WTC11 (cell line): ENCODE measurements at regions not wholly inside any gene's neighbourhood (a gene's known extent, or its start where the extent isn't known, plus 50 kb on each side); places are given as distances from the start of the nearest gene placed in this dataset.

Source experiments
- ATAC-seq: fragments of 200-7000 bp; cut with Tn5 transposase; 2 replicates; pipeline ENCODE4 v1.10.0; 2021; ENCODE audit warnings: mild to moderate bottlenecking, moderate library complexity
- CTCF ChIA-PET: fragments of 300-600 bp; sonication (Branson Sonifier 250); formaldehyde crosslinking; loops from one replicate; lab custom pipeline; 2021; ENCODE audit warnings: antibody characterized with exemption; lab: Charles Lee
- POLR2A ChIA-PET: fragments of 350-600 bp; sonication (Branson Sonifier 250); formaldehyde crosslinking; loops from one replicate; lab custom pipeline; 2021; ENCODE audit warnings: antibody characterized with exemption; lab: Charles Lee
- DNase-seq: peaks from one replicate; pipeline ENCODE4 v3.0.0; 2021; ENCODE audit warnings: low spot score
- H3K27ac Mint-ChIP-seq: 2 replicates; pipeline ENCODE4 v1.8.0; 2021; ENCODE audit warnings: mixed read lengths
- H3K27me3 Mint-ChIP-seq: 2 replicates; pipeline ENCODE4 v1.8.0; 2021; ENCODE audit warnings: low read depth, mild to moderate bottlenecking, moderate library complexity, mixed read lengths
- H3K36me3 Mint-ChIP-seq: 2 replicates; pipeline ENCODE4 v1.8.0; 2021; ENCODE audit warnings: mixed read lengths
- H3K4me1 Mint-ChIP-seq: 2 replicates; pipeline ENCODE4 v1.8.0; 2022; ENCODE audit warnings: mixed read lengths
- H3K4me3 Mint-ChIP-seq: 2 replicates; pipeline ENCODE4 v1.8.0; 2021; ENCODE audit warnings: mild to moderate bottlenecking, moderate library complexity, mixed read lengths
- H3K9me3 Mint-ChIP-seq: 2 replicates; pipeline ENCODE4 v1.8.0; 2021; ENCODE audit warnings: mixed read lengths
- ATF1 ChIP-seq: sonication (generic); formaldehyde crosslinking; IDR thresholded peaks from 2 replicates; pipeline ENCODE4 v1.8.1; 2023; ENCODE audit warnings: mild to moderate bottlenecking, moderate library complexity, missing genetic modification reagents
- GABPB1 ChIP-seq: sonication (generic); formaldehyde crosslinking; IDR thresholded peaks from 2 replicates; pipeline ENCODE4 v1.8.1; 2023; ENCODE audit warnings: mild to moderate bottlenecking, missing genetic modification reagents
- HMGA2 ChIP-seq: fragments of 250-450 bp; sonication (Bioruptor Pico); IDR thresholded peaks from 2 replicates; pipeline ENCODE4 v1.4.0; 2021; ENCODE audit warnings: mild to moderate bottlenecking, moderate library complexity
- KAT7 ChIP-seq: sonication (generic); formaldehyde crosslinking; IDR thresholded peaks from 2 replicates; pipeline ENCODE4 v1.8.1; 2023; ENCODE audit warnings: missing genetic modification reagents, mild to moderate bottlenecking, borderline replicate concordance
- NR2C2 ChIP-seq: sonication (generic); formaldehyde crosslinking; IDR thresholded peaks from 2 replicates; pipeline ENCODE4 v1.8.0; 2022; ENCODE audit warnings: mild to moderate bottlenecking, missing genetic modification reagents
- TCF7 ChIP-seq: sonication (generic); formaldehyde crosslinking; IDR thresholded peaks from 2 replicates; pipeline ENCODE4 v1.8.0; 2022; ENCODE audit warnings: mild to moderate bottlenecking, low read depth, missing genetic modification reagents, moderate library complexity
- TF ChIP-seq, protein P1 (sequence below): sonication (generic); formaldehyde crosslinking; IDR thresholded peaks from 2 replicates; pipeline ENCODE4 v1.8.1; 2022; ENCODE audit warnings: mild to moderate bottlenecking, missing genetic modification reagents, moderate library complexity, borderline replicate concordance
- TF ChIP-seq, protein P2 (sequence below): sonication (generic); formaldehyde crosslinking; IDR thresholded peaks from 2 replicates; pipeline ENCODE4 v1.8.0; 2022; ENCODE audit warnings: mild to moderate bottlenecking, missing genetic modification reagents
- TF ChIP-seq, protein P3 (sequence below): sonication (generic); formaldehyde crosslinking; IDR thresholded peaks from 2 replicates; pipeline ENCODE4 v1.8.0; 2022; ENCODE audit warnings: mild to moderate bottlenecking, missing genetic modification reagents
- TF ChIP-seq, protein P4 (sequence below): fragments of 250-450 bp; sonication (Bioruptor Pico); IDR thresholded peaks from 2 replicates; pipeline ENCODE4 v1.8.0; 2021; ENCODE audit warnings: mild to moderate bottlenecking
- TF ChIP-seq, protein P5 (sequence below): sonication (generic); formaldehyde crosslinking; IDR thresholded peaks from 2 replicates; pipeline ENCODE4 v1.8.1; 2023; ENCODE audit warnings: mild to moderate bottlenecking, missing genetic modification reagents, borderline replicate concordance
- TF ChIP-seq, protein P6 (sequence below): sonication (generic); formaldehyde crosslinking; IDR thresholded peaks from 2 replicates; pipeline ENCODE4 v1.8.1; 2023; ENCODE audit warnings: mild to moderate bottlenecking, missing genetic modification reagents, moderate library complexity

DNA sequence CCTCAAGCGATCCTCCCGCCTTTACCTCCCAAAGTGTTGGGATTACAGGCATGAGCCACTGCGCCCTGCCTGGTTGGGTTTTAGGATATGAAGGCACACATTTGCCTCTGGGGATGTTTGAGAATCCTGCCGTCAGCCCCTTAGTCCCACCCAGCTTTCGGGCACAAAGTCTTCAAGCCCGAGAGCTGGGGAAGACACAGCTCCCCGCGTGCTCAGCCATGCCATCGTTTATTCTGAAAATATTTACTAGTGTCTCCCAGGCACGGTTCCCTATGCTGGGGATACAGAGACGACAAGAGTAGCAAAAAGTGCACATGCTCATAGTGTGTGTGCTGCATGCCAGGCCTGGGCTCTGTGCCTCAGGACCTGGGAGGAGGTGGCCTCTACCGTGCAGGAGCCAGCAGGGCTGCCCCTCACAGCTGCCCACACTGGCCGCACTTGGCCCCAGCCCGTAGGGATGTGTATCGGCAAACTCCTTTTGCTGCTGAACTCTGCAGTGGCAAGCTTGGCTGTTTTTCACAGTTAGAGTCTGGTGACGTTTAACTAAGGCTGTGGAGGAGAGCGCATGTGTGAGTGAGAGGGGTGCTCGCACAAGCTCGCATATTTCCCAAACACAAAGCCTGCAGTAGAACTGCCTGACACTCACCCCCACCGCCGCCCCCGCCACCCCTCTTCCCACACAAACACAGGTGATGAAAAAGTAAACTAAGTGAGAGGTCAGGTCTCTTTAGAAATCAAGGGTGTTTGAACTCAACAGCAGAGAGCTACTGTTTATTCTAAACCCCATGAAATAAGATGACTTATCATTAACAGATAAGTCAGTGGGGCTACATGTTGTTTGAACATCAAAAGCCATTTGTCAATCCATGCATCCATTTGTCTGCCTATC, 266.4 kb downstream of the MRTFB start:
- Mint-ChIP-seq H3K9me3 (peaks cover 19% of the 10 kb centered on the region), H3K36me3 (0 out of 2 replicates have a peak, but pooled peaks cover 4% of the 10 kb centered on the region), H3K4me1 (no peaks in the 10 kb centered on the region), H3K4me3 (no peak overlapping the region)
- POLR2A ChIA-PET, result no interaction called here
- ATAC-seq, result peak; percentile 39; the same call in 1 of the 2 replicates
- CTCF ChIA-PET, result interaction anchor here (1.1 kb wide), 1 partner anchor 172 kb away, joined by 3 read pairs; no protein-coding TSS in a partner anchor
- TF ChIP-seq, protein P1, sequence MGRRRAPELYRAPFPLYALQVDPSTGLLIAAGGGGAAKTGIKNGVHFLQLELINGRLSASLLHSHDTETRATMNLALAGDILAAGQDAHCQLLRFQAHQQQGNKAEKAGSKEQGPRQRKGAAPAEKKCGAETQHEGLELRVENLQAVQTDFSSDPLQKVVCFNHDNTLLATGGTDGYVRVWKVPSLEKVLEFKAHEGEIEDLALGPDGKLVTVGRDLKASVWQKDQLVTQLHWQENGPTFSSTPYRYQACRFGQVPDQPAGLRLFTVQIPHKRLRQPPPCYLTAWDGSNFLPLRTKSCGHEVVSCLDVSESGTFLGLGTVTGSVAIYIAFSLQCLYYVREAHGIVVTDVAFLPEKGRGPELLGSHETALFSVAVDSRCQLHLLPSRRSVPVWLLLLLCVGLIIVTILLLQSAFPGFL, result no peak
- 0 out of 2 replicates have a peak, but pooled peaks have one; percentile 41 for TF ChIP-seq GABPB1 (CRISPR knock-in tag)
- TF ChIP-seq NR2C2 (CRISPR knock-in tag), result no peak
- no peak for TF ChIP-seq TCF7 (CRISPR knock-in tag)
- no peak for TF ChIP-seq HMGA2
- no peak for TF ChIP-seq KAT7
- TF ChIP-seq, protein P2, sequence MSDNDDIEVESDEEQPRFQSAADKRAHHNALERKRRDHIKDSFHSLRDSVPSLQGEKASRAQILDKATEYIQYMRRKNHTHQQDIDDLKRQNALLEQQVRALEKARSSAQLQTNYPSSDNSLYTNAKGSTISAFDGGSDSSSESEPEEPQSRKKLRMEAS (CRISPR knock-in tag), result no peak
- no peak for TF ChIP-seq ATF1
- TF ChIP-seq, all 79 proteins: peak for 1
- Mint-ChIP-seq H3K27ac (no peak overlapping the region), H3K27me3 (no peaks in the 10 kb centered on the region)
- DNase-seq, result no peak

DNA sequence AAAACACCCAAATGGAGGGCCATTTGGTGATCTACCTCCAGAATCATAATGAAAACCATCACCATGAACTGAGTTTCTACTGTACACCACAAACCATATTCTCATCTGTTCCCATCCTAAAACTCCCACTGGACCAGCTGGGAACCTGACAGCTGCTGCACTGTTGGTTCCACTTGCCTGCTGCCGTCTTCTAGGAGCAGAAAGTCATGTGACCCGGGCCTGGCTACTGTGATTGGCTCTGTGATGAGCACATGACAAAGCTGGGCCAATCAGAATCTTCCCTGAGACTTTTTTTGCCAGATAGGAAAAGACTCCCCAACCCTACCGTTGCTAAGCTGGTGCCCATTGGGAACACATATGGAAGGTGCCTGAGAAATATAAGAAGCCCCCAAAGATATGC, 264.2 kb downstream of the MRTFB start:
- H3K9me3 Mint-ChIP-seq, result peaks cover 7% of the 10 kb centered on the region
- ATAC-seq, result no peak

More for the DNA sequence above, 264.2 kb downstream of the MRTFB start:
- Mint-ChIP-seq H3K36me3 (no peaks in the 10 kb centered on the region), H3K27me3 (no peaks in the 10 kb centered on the region), H3K4me3 (no peak overlapping the region), H3K4me1 (no peaks in the 10 kb centered on the region), H3K27ac (no peak overlapping the region)
- POLR2A ChIA-PET, result no interaction called here
- DNase-seq, result no peak
- TF ChIP-seq, protein P3, sequence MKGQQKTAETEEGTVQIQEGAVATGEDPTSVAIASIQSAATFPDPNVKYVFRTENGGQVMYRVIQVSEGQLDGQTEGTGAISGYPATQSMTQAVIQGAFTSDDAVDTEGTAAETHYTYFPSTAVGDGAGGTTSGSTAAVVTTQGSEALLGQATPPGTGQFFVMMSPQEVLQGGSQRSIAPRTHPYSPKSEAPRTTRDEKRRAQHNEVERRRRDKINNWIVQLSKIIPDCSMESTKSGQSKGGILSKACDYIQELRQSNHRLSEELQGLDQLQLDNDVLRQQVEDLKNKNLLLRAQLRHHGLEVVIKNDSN (CRISPR knock-in tag), result peak; percentile 37; the same call in 1 of the 2 replicates
- TF ChIP-seq, protein P4, sequence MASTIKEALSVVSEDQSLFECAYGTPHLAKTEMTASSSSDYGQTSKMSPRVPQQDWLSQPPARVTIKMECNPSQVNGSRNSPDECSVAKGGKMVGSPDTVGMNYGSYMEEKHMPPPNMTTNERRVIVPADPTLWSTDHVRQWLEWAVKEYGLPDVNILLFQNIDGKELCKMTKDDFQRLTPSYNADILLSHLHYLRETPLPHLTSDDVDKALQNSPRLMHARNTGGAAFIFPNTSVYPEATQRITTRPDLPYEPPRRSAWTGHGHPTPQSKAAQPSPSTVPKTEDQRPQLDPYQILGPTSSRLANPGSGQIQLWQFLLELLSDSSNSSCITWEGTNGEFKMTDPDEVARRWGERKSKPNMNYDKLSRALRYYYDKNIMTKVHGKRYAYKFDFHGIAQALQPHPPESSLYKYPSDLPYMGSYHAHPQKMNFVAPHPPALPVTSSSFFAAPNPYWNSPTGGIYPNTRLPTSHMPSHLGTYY (CRISPR knock-in tag), result no peak
- TF ChIP-seq, protein P5, sequence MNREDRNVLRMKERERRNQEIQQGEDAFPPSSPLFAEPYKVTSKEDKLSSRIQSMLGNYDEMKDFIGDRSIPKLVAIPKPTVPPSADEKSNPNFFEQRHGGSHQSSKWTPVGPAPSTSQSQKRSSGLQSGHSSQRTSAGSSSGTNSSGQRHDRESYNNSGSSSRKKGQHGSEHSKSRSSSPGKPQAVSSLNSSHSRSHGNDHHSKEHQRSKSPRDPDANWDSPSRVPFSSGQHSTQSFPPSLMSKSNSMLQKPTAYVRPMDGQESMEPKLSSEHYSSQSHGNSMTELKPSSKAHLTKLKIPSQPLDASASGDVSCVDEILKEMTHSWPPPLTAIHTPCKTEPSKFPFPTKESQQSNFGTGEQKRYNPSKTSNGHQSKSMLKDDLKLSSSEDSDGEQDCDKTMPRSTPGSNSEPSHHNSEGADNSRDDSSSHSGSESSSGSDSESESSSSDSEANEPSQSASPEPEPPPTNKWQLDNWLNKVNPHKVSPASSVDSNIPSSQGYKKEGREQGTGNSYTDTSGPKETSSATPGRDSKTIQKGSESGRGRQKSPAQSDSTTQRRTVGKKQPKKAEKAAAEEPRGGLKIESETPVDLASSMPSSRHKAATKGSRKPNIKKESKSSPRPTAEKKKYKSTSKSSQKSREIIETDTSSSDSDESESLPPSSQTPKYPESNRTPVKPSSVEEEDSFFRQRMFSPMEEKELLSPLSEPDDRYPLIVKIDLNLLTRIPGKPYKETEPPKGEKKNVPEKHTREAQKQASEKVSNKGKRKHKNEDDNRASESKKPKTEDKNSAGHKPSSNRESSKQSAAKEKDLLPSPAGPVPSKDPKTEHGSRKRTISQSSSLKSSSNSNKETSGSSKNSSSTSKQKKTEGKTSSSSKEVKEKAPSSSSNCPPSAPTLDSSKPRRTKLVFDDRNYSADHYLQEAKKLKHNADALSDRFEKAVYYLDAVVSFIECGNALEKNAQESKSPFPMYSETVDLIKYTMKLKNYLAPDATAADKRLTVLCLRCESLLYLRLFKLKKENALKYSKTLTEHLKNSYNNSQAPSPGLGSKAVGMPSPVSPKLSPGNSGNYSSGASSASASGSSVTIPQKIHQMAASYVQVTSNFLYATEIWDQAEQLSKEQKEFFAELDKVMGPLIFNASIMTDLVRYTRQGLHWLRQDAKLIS, result no peak
- TF ChIP-seq, protein P6, sequence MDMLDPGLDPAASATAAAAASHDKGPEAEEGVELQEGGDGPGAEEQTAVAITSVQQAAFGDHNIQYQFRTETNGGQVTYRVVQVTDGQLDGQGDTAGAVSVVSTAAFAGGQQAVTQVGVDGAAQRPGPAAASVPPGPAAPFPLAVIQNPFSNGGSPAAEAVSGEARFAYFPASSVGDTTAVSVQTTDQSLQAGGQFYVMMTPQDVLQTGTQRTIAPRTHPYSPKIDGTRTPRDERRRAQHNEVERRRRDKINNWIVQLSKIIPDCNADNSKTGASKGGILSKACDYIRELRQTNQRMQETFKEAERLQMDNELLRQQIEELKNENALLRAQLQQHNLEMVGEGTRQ (CRISPR knock-in tag), result peak; percentile 68
- CTCF ChIA-PET, result no interaction called here
